GF-D8 (cell line): ENCODE measurements at regions not wholly inside any gene's neighbourhood (a gene's known extent, or its start where the extent isn't known, plus 50 kb on each side); places are given as distances from the start of the nearest gene placed in this dataset.

Experiments
- DNase-seq: peaks from one replicate; lab custom pipeline; 2025; lab: John Stamatoyannopoulos, UW

DNA sequence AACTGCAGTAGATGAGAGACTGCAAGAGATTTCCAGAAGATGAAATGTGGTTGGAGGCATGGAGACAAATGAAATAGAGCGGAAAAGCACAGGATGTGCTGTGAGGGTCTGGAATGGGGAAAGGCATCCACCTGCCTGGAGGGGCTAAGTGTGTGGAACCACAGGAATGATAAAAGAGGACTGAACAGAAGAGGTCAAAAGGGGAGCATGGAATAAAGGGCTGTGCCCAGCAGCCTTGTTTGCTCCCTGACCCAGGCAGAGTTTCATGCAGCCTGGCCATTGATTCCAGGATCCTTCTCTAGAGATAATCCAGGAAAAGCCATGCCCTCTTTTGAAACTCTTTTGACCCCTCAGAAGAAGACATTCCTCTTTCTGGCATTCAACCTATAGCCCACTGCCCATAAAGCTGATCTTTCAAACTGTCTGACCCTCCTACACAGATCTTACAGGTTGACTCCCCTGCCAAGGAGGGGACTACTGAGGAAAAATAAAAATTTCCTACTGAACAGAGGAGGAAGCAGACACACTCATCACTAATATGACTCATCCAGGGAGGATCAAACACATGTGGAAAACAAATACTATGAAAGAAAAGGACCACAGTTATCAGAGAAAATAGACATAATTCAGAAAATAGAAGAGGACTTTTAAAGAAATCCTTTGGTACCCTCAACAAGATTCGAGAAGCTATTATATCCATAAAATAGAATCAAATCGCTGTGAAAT lies 273.5 kb upstream of the PCSK5 start:
- no peak for DNase-seq

- DNase-seq = no peak
These were observed 267.0 kb upstream of the PCSK5 start for GRCh38 chr9:75623462-75623861.

- no peak for DNase-seq
These were observed 265.5 kb upstream of the PCSK5 start for GRCh38 chr9:75624998-75625397.

DNA sequence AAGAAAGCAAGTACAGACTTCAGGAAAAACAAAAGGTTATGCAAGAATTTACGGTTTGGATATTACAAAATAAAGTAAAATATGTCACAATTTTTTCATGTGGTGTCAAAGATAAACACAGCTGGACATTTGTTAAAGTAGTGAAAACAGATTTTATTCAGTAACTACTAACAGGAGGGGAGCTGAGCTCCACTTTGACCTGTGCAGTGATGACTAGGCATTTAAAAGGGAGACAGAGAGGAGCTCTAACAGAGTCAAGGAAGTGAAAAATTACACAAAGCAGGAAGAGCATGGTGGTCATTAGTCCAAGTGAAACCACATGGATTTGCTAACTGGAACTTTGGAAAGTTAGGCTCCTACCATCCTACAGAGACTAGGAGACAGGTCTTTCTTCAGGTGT lies 263.6 kb upstream of the PCSK5 start:
- no peak for DNase-seq

- no peak for DNase-seq
These were observed 261.5 kb upstream of the PCSK5 start for GRCh38 chr9:75628952-75629351.

DNA sequence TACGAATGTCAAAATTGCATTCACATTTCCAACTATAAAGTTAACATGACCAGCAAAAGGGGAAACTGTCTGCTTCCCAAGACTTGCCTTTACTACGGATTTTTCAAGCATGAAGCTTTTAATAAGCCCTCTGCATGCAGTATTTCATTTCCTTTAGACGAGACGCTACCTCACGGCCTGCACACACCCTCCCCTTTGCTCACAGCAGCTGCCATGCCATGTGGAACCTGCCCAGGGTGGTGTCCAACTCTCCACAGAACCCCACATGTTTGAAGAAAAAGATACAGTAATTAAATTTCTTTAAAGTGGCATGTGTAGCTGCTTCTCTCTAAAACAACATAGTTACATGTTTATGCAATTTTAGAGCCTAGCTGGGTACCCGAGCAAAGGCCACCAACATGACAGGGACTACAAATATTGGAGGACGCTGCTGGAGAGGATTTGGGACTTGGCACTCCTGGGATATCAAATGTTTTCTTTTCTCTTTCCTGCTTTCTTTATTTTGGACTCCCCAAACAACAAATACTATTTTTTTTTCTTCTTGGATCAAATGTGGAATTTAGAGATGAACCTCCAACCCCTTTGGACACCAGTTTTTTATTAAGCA lies 256.9 kb upstream of the PCSK5 start:
- DNase-seq = no peak

DNA sequence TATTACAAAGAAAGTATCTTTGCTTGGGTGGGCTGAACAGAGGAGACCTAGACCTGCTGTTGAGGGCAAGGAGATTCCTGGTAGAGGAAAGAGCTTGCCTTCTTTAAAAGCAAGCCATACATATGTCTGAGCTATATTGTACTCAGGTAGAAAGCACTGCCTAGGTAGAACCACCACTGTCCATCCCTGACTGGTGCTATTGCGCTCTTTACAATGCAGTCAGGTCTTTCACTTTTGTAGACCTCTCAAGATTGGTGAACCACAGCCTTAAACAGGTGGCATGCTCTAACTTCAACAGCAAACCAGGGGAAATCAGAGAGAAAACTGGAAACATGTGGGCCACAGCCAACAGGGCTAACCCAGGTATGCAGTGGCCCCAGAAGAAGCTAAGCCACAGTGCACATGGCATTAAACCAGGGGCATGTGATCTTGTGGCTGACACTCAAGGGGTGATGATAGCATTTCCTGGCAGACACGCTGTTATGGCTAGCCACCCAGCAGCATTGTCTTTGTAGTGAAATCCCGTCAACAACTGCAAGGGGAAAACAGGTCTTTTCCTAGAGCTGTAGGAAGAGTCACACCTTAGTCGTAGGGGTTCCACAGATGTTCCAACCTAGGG lies 253.9 kb upstream of the PCSK5 start:
- no peak for DNase-seq

DNA sequence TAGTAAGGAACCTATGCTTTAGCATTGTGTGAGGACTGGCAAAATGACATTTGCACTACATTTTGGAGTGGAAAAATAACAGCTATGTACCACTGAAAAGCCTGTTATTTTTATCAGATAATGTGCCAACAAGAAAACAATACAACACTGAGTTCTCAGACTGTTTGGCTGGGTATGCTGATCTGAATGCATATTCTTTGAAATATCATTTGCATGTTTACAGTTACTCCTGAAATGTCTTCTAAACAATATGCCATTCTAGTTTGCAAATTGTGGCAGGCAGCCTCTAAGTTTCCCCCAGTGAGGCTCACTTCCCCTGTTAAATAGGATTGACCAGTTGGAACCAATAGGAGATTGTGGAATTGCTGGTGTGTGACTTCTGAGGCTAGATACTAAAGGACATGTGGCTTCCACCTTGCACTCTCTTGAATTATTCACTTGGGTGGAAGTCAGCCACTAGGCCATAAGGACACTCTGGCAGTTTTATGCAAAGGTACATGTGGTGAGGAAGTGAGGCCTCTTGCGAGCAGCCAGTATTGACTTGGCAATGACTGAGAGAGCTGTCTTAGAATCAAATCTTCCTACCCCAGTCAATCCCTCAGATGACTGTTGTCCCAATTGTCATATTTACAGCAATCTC lies 250.4 kb upstream of the PCSK5 start:
- DNase-seq = no peak

- no peak for DNase-seq
These were observed 248.0 kb upstream of the PCSK5 start for GRCh38 chr9:75642522-75642921.

- no peak for DNase-seq
These were observed 245.8 kb upstream of the PCSK5 start for GRCh38 chr9:75644649-75645048.

GRCh38 chr9:75648034-75648433 lies 242.4 kb upstream of the PCSK5 start:
- DNase-seq = no peak

GRCh38 chr9:75649060-75649459 lies 241.4 kb upstream of the PCSK5 start:
- no peak for DNase-seq

- no peak for DNase-seq
These were observed 238.8 kb upstream of the PCSK5 start for GRCh38 chr9:75651709-75652108.

DNA sequence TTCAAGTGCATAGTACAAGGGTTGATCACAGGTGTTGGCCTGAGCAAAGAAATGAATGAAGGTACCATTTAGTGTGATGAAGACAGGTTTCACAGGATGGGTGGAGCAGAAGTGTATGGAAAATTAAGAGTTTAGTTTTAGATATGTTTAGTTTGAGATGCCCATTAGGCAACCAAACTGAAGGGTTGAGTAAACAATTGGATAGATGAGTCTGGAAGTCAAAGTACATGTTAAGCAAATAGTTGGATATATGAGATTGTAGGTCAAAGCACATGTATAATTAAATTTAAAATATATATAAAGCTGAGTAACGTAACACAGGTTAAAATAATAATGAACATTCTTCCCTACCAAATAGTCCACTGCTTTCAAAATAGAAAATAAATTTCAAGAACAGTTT lies 237.1 kb upstream of the PCSK5 start:
- DNase-seq = no peak

- no peak for DNase-seq
These were observed 236.7 kb upstream of the PCSK5 start for GRCh38 chr9:75653750-75654149.

DNA sequence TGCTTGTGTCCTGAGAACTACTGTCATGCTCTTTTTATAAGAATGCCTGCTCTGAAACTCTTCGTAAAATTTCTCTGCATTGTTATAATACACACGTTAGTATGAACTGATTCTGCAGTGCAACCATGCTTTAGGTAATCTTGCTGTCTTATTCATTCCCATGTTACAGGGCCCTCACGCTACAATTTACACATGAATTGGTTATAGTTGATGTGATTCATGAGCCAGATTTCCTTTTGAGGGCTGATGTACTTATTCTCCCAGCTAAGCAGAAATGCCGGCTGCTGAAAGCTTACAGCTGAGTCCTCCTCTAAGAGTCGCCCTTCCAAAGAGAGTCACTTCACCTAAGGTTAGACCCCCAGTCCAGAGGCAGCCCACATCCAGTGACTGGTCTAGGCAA lies 233.5 kb upstream of the PCSK5 start:
- DNase-seq = no peak

GRCh38 chr9:75658301-75658905 lies 232.1 kb upstream of the PCSK5 start:
- no peak for DNase-seq

DNA sequence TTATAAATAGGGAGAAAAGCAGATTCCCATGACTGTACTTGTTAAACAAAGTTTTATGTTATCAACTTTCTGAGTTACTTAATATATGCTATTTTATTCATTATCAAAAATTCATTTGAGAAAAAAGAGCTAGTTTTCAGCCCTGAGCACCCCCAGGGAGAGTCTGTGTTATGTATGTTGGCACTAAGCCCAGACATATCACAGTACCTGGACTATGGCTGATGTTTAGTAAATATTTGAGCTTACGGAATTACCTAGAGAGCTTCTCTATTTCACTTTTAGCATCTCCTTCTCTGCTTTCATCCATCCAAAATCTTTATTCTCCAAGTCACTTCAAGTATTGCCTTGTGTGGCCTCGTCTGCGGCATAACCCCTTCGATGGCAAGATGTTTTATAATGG lies 225.9 kb upstream of the PCSK5 start:
- DNase-seq = no peak

DNA sequence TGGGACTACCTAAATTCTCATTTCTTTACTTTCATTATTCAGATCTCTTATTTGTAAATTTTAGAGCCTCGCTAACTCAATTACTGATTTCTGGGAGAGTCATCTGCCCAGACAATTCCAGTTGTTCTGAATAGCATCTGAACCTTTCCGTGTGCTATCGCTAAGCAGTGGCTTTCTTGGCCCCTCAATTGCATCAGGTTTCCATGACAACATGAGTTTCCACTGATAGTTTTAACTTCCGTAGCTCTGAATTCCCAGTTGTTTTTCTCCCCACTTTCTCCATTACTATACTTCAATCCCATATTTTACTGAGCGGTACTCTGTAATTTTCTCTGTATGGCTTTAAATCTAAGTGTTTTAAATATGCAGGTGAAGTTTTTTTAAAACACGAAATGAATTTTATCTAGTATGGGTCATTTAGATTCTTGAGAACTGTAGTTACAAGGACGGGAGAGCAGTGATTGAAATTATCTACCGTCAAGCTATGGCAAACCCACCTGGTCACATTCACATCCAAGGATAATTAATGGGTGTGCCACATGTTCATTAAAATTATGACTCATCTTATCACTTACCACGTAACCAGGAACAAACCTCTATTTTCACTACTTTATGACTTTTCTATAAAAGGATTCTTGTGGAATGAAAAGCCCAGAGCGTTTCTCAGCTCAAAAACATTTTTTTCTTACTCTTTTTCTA lies 223.5 kb upstream of the PCSK5 start:
- DNase-seq = no peak

DNA sequence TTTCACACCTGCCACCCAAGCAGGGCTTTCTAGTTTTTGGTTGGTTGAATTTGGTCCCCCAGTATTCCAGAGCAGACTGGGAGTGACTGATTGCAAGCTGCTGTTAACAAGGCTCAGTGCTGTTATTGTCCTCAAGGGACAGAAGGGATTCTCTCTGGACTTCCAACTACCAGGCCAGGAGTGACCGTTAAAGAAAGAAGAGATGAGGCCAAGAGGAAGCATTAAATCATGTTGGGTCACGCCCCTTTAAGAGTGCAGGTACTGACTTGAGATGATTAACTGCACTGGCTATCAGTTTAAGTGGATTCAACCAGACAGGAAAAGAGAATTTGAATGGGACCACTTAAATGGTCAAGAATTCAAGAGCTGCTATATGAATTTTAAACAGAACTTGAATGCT lies 220.8 kb upstream of the PCSK5 start:
- no peak for DNase-seq

GRCh38 chr9:75671354-75671753 lies 219.1 kb upstream of the PCSK5 start:
- DNase-seq = no peak

DNA sequence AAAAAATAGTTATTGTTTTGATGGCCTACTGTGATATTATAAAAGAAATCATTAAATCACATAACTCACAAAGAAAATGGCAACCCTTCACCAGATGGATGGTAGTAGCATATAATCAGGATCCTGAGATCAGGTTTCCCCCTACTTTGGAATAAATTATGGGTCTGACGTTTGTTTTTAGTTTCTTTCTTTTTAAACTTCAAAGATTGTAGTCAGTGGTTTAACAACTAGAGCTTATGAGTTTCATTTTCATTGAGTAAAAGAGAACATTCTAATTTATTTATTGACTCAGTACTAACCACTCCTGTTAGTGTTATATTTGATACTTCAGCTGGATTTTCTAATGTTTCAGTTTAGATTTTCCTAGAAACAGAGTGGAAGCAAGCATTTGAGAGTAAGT lies 218.0 kb upstream of the PCSK5 start:
- no peak for DNase-seq
